SKM-1 (cell line): ENCODE measurements at regions not wholly inside any gene's neighbourhood (a gene's known extent, or its start where the extent isn't known, plus 50 kb on each side); places are given as distances from the start of the nearest gene placed in this dataset.

ENCODE experiments used
- DNase-seq: peaks from one replicate; lab custom pipeline; 2025; ENCODE audit not compliant: unreplicated experiment; lab: John Stamatoyannopoulos, UW

DNA sequence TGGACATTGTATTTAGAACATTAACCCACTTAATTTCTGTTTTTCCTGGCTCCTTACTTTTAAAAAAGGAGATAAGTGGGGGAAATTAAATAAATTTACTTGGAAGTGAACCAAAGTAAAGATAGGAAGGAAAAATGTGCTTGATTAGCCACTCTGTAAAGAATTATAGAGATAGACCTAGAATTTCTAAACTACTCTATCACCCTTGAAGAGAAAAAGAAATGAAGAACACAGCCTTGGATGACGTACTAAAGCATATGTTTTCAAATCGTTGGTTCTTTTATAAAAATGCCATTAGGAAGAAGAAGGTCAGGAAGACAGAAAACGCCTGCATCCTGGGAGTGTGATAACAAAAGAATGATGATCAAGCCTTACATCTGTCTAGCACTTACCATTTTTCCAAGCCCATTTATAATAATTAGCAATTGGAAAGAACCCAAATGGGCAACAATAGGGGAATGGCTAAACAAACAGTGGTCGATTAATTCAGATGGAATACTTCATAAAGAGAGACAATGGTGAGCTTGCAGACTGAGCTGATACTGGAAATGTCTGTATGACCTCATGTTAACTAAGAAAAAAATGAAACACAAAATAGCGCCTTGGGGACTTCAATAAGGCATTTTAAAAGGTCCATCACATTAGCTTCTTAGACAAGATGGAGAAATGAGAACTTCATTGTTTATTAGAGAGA is 81.0 kb upstream of the LRRC55 start:
- DNase-seq, result no peak

- no peak for DNase-seq
These were observed 77.7 kb upstream of the LRRC55 start for GRCh38 chr11:57103899-57104605.

DNA sequence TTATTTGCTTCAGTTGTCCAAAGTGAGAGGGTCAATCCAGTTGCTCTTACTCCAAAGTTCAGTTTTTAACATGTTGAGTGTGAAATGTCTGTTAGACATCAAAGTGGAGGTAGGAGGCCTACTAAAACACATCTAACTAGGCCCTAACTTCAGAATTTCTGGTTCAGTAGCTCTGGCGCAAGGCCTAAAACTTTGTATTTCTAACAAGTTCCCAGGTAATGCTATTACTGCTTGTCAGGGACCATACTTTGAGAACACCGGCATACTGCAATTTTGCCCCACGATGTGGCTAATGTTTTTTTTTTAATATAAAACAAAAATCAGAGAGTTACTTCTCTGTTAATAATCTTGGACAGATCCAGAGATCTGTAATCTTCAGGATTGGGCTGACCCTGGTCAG is 72.4 kb upstream of the LRRC55 start:
- no peak for DNase-seq

- no peak for DNase-seq
These were observed 70.1 kb upstream of the LRRC55 start for GRCh38 chr11:57111619-57112018.

DNA sequence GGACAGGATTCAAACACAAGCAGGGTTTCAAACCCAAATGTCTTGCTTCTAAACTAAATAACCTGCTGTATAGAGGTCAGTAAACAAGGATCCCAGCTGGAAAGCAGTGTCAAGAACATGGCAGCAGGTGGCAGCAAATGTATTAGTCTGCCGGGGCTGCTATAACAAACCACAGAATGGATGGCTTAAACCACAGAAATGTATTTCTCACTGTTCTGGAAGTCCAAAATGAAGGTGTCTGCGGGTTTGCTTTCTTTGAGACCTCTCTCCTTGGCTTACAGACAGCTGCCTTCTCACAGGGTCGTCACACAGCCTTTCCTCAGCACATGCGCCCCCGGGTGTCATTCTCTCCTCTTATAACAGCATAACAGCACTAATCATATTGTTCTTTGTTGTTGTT is 65.1 kb upstream of the LRRC55 start:
- DNase-seq, result no peak

DNA sequence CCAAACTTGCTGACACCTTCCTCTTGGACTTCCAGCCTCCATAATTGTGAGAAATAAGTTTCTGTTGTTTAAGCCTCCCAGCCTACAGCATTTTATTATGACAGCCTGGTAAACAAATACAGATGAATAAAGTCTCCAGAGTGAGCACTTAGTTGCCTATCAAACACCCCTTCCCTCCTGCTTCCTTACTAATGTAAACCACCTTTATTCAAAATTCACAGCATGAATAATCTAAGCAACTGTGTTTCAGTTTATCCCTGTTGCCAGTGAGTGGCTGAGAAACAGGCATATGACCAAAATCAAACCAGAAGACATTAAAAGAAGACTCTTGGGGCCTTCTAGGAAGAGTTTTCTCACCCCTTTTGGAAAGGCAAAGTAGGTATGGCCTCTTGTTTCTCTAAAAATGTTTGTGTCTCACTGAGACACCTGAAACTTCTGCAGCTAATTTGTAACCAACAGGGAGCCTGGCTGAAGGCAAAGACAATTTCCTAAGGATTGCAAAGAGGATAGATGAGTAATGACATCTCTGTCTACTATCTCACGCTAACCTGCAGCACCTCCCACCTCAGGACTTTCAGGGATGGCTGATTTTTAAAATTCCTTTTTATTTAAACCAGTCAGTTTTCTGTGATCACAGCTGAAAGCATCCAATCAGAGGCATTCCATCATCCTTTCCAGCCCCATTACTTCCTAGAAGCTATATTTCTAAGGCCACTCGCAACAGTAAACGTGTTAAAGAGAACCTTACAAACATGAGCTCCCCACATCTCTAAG is 61.4 kb upstream of the LRRC55 start:
- no peak for DNase-seq

GRCh38 chr11:57121996-57122395 is 59.8 kb upstream of the LRRC55 start:
- no peak for DNase-seq

GRCh38 chr11:57123590-57123989 is 58.2 kb upstream of the LRRC55 start:
- no peak for DNase-seq

- DNase-seq, result no peak
These were observed 57.2 kb upstream of the LRRC55 start for GRCh38 chr11:57124505-57124904.

DNA sequence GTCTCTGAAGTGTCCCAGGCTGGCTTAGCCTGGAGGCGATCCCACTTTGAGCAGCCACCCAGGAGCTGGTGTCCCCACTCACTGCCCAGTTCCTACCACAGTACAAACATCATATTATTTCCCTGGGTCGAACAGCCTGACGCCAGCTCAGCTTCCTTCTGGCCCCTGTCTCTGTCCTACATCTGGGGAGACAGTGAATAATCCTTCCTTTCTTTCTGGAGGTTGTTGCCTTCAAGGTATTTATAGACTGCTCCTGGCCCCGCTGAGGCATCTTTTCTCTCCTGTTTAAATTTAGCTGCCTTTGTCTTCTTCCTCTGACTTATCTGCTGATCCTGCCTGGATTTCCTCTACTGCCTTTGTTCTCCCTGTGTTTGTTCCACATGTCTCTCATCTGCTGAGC is 56.8 kb upstream of the LRRC55 start:
- no peak for DNase-seq

DNA sequence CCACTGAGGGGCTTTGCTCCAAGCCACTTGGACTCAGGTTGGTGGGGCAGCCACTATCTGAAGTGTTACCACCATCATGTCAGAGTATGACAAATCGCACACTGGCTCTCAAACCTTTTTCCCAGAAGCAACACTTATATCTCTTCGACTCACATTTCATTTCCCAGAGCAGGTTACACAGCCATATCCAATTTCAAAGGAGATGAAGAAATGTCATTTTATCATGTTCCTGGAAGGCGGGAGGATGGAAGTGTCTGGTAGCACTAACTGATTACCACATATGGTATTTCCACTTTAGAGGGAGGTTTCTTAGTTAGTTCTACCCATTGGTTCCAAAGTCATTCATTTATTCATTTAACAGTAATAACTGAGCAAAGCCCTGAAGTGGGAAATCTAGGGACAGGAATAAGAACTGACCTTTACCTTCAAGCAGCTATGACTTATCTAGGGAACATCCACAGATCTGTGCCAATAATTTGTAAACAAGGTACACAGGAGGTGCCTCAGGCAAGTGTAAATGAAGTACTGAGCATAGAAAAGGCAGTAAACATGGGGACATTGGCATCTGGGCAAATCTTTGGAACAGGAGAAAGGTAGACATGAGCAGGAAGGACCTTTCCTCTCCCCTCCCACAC is 54.9 kb upstream of the LRRC55 start:
- DNase-seq, result no peak

GRCh38 chr11:57131080-57131790 is 50.5 kb upstream of the LRRC55 start:
- no peak for DNase-seq
